GM12892 (cell line): ENCODE measurements at regions not wholly inside any gene's neighbourhood (a gene's known extent, or its start where the extent isn't known, plus 50 kb on each side); places are given as distances from the start of the nearest gene placed in this dataset.

Source experiments
- POLR2A ChIP-seq: IDR thresholded peaks from 2 replicates; pipeline ENCODE4 v1.6.1; 2011; ENCODE audit warnings: low read depth, low read length, control low read depth
- POLR2AphosphoS5 ChIP-seq: IDR thresholded peaks from 2 replicates; pipeline ENCODE4 v1.6.1; 2011; ENCODE audit warnings: low read depth, low read length, control low read depth

DNA sequence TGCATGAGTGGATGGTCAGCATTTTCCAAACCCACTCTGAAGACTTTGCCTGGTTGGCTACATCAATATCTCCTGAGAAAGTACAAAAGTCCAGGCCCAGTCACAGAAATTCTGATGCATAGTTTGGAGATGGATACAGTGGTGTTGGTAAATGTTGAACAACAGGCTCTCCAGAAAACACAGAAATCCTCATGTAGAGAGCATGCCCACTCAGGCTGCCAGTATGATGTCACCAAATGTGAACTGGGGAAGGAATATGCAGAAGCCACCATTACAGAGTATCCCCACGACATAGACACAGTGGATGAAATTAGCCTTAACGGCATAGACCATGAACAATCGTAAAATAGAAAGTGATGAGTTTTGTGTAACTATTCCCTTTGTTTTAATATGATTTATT is 97.1 kb upstream of the NXT1 start:
- TF ChIP-seq POLR2AphosphoS5 = no peak
- no peak for TF ChIP-seq POLR2A
